WTC11 (cell line): ENCODE measurements at regions not wholly inside any gene's neighbourhood (a gene's known extent, or its start where the extent isn't known, plus 50 kb on each side); places are given as distances from the start of the nearest gene placed in this dataset.

ENCODE experiments used
- ATAC-seq: fragments of 200-7000 bp; cut with Tn5 transposase; 2 replicates; pipeline ENCODE4 v1.10.0; 2021; ENCODE audit warnings: mild to moderate bottlenecking, moderate library complexity
- CTCF ChIA-PET: fragments of 300-600 bp; sonication (Branson Sonifier 250); formaldehyde crosslinking; loops from one replicate; lab custom pipeline; 2021; ENCODE audit warnings: antibody characterized with exemption; lab: Charles Lee
- POLR2A ChIA-PET: fragments of 350-600 bp; sonication (Branson Sonifier 250); formaldehyde crosslinking; loops from one replicate; lab custom pipeline; 2021; ENCODE audit warnings: antibody characterized with exemption; lab: Charles Lee
- DNase-seq: peaks from one replicate; pipeline ENCODE4 v3.0.0; 2021; ENCODE audit warnings: low spot score
- H3K27ac Mint-ChIP-seq: 2 replicates; pipeline ENCODE4 v1.8.0; 2021; ENCODE audit warnings: mixed read lengths
- H3K27me3 Mint-ChIP-seq: 2 replicates; pipeline ENCODE4 v1.8.0; 2021; ENCODE audit warnings: low read depth, mild to moderate bottlenecking, moderate library complexity, mixed read lengths
- H3K36me3 Mint-ChIP-seq: 2 replicates; pipeline ENCODE4 v1.8.0; 2021; ENCODE audit warnings: mixed read lengths
- H3K4me1 Mint-ChIP-seq: 2 replicates; pipeline ENCODE4 v1.8.0; 2022; ENCODE audit warnings: mixed read lengths
- H3K4me3 Mint-ChIP-seq: 2 replicates; pipeline ENCODE4 v1.8.0; 2021; ENCODE audit warnings: mild to moderate bottlenecking, moderate library complexity, mixed read lengths
- H3K9me3 Mint-ChIP-seq: 2 replicates; pipeline ENCODE4 v1.8.0; 2021; ENCODE audit warnings: mixed read lengths
- CREB1 ChIP-seq: sonication (generic); formaldehyde crosslinking; IDR thresholded peaks from 2 replicates; pipeline ENCODE4 v1.8.0; 2023; ENCODE audit warnings: mild to moderate bottlenecking, missing genetic modification reagents
- FOXJ3 ChIP-seq: sonication (generic); formaldehyde crosslinking; IDR thresholded peaks from 2 replicates; pipeline ENCODE4 v1.9.0; 2021; ENCODE audit warnings: missing genetic modification reagents, mild to moderate bottlenecking, borderline replicate concordance
- GRHL2 ChIP-seq: fragments of 250-450 bp; sonication (Bioruptor Pico); IDR thresholded peaks from 2 replicates; pipeline ENCODE4 v1.8.0; 2022; ENCODE audit warnings: mild to moderate bottlenecking, moderate library complexity; ENCODE audit not compliant: insufficient replicate concordance, severe bottlenecking
- JUN ChIP-seq: sonication (generic); formaldehyde crosslinking; IDR thresholded peaks from 2 replicates; pipeline ENCODE4 v1.8.0; 2023; ENCODE audit warnings: mild to moderate bottlenecking, missing genetic modification reagents
- MLX ChIP-seq: sonication (generic); formaldehyde crosslinking; IDR thresholded peaks from 2 replicates; pipeline ENCODE4 v1.8.1; 2023; ENCODE audit warnings: mild to moderate bottlenecking, missing genetic modification reagents, moderate library complexity
- OVOL2 ChIP-seq: fragments of 250-450 bp; sonication (Bioruptor Pico); IDR thresholded peaks from 2 replicates; pipeline ENCODE4 v1.9.0; 2021; ENCODE audit warnings: mild to moderate bottlenecking, borderline replicate concordance
- SMAD4 ChIP-seq: sonication (generic); formaldehyde crosslinking; IDR thresholded peaks from 2 replicates; pipeline ENCODE4 v1.8.0; 2022; ENCODE audit warnings: mild to moderate bottlenecking, missing genetic modification reagents
- SP1 ChIP-seq: sonication (generic); formaldehyde crosslinking; conservative IDR thresholded peaks from 2 replicates; pipeline ENCODE4 v1.8.1; 2022; ENCODE audit warnings: missing genetic modification reagents
- STAT6 ChIP-seq: sonication (generic); formaldehyde crosslinking; conservative IDR thresholded peaks from 2 replicates; pipeline ENCODE4 v1.8.1; 2023; ENCODE audit warnings: mild to moderate bottlenecking, low read depth, missing genetic modification reagents, moderate library complexity
- ZNF121 ChIP-seq: sonication (generic); formaldehyde crosslinking; IDR thresholded peaks from 2 replicates; pipeline ENCODE4 v1.8.0; 2023; ENCODE audit warnings: missing genetic modification reagents
- TF ChIP-seq, protein P1 (sequence below): fragments of 250-450 bp; sonication (Bioruptor Pico); IDR thresholded peaks from 2 replicates; pipeline ENCODE4 v1.9.0; 2021; ENCODE audit warnings: mild to moderate bottlenecking, borderline replicate concordance
- TF ChIP-seq, protein P2 (sequence below): sonication (generic); formaldehyde crosslinking; IDR thresholded peaks from 2 replicates; pipeline ENCODE4 v1.8.1; 2023; ENCODE audit warnings: mild to moderate bottlenecking, moderate library complexity, missing genetic modification reagents
- TF ChIP-seq, protein P3 (sequence below): sonication (generic); formaldehyde crosslinking; IDR thresholded peaks from 2 replicates; pipeline ENCODE4 v1.8.0; 2022; ENCODE audit warnings: mild to moderate bottlenecking, missing genetic modification reagents
- TF ChIP-seq, protein P4 (sequence below): fragments of 250-450 bp; sonication (Bioruptor Pico); IDR thresholded peaks from 2 replicates; pipeline ENCODE4 v1.9.0; 2021; ENCODE audit warnings: moderate library complexity, mild to moderate bottlenecking, inconsistent platforms, borderline replicate concordance
- TF ChIP-seq, protein P5 (sequence below): fragments of 250-450 bp; sonication (Bioruptor Pico); IDR thresholded peaks from 2 replicates; pipeline ENCODE4 v1.9.0; 2021; ENCODE audit warnings: mild to moderate bottlenecking

- Mint-ChIP-seq H3K9me3 (peaks cover 3% of the 10 kb centered on the region; the same call in 1 of the 2 replicates), H3K4me1 (no peaks in the 10 kb centered on the region)
- TF ChIP-seq SP1 = no peak
- no peak for TF ChIP-seq SMAD4 (CRISPR knock-in tag)
- no peak for TF ChIP-seq ZNF121 (CRISPR knock-in tag)
- TF ChIP-seq, protein P1, sequence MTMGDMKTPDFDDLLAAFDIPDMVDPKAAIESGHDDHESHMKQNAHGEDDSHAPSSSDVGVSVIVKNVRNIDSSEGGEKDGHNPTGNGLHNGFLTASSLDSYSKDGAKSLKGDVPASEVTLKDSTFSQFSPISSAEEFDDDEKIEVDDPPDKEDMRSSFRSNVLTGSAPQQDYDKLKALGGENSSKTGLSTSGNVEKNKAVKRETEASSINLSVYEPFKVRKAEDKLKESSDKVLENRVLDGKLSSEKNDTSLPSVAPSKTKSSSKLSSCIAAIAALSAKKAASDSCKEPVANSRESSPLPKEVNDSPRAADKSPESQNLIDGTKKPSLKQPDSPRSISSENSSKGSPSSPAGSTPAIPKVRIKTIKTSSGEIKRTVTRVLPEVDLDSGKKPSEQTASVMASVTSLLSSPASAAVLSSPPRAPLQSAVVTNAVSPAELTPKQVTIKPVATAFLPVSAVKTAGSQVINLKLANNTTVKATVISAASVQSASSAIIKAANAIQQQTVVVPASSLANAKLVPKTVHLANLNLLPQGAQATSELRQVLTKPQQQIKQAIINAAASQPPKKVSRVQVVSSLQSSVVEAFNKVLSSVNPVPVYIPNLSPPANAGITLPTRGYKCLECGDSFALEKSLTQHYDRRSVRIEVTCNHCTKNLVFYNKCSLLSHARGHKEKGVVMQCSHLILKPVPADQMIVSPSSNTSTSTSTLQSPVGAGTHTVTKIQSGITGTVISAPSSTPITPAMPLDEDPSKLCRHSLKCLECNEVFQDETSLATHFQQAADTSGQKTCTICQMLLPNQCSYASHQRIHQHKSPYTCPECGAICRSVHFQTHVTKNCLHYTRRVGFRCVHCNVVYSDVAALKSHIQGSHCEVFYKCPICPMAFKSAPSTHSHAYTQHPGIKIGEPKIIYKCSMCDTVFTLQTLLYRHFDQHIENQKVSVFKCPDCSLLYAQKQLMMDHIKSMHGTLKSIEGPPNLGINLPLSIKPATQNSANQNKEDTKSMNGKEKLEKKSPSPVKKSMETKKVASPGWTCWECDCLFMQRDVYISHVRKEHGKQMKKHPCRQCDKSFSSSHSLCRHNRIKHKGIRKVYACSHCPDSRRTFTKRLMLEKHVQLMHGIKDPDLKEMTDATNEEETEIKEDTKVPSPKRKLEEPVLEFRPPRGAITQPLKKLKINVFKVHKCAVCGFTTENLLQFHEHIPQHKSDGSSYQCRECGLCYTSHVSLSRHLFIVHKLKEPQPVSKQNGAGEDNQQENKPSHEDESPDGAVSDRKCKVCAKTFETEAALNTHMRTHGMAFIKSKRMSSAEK (CRISPR knock-in tag) = no peak
- no peak for TF ChIP-seq MLX
- TF ChIP-seq FOXJ3 = no peak
- no peak for TF ChIP-seq JUN (CRISPR knock-in tag)
- TF ChIP-seq STAT6 (CRISPR knock-in tag) = no peak
- TF ChIP-seq, protein P2, sequence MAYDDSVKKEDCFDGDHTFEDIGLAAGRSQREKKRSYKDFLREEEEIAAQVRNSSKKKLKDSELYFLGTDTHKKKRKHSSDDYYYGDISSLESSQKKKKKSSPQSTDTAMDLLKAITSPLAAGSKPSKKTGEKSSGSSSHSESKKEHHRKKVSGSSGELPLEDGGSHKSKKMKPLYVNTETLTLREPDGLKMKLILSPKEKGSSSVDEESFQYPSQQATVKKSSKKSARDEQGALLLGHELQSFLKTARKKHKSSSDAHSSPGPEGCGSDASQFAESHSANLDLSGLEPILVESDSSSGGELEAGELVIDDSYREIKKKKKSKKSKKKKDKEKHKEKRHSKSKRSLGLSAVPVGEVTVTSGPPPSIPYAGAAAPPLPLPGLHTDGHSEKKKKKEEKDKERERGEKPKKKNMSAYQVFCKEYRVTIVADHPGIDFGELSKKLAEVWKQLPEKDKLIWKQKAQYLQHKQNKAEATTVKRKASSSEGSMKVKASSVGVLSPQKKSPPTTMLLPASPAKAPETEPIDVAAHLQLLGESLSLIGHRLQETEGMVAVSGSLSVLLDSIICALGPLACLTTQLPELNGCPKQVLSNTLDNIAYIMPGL (CRISPR knock-in tag) = no peak
- TF ChIP-seq, protein P3, sequence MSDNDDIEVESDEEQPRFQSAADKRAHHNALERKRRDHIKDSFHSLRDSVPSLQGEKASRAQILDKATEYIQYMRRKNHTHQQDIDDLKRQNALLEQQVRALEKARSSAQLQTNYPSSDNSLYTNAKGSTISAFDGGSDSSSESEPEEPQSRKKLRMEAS = no peak
- TF ChIP-seq OVOL2 = no peak
- no peak for TF ChIP-seq GRHL2 (CRISPR knock-in tag)
- TF ChIP-seq, protein P4, sequence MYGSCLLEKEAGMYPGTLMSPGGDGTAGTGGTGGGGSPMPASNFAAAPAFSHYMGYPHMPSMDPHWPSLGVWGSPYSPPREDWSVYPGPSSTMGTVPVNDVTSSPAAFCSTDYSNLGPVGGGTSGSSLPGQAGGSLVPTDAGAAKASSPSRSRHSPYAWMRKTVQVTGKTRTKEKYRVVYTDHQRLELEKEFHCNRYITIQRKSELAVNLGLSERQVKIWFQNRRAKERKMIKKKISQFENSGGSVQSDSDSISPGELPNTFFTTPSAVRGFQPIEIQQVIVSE (CRISPR knock-in tag) = no peak
- TF ChIP-seq, protein P5, sequence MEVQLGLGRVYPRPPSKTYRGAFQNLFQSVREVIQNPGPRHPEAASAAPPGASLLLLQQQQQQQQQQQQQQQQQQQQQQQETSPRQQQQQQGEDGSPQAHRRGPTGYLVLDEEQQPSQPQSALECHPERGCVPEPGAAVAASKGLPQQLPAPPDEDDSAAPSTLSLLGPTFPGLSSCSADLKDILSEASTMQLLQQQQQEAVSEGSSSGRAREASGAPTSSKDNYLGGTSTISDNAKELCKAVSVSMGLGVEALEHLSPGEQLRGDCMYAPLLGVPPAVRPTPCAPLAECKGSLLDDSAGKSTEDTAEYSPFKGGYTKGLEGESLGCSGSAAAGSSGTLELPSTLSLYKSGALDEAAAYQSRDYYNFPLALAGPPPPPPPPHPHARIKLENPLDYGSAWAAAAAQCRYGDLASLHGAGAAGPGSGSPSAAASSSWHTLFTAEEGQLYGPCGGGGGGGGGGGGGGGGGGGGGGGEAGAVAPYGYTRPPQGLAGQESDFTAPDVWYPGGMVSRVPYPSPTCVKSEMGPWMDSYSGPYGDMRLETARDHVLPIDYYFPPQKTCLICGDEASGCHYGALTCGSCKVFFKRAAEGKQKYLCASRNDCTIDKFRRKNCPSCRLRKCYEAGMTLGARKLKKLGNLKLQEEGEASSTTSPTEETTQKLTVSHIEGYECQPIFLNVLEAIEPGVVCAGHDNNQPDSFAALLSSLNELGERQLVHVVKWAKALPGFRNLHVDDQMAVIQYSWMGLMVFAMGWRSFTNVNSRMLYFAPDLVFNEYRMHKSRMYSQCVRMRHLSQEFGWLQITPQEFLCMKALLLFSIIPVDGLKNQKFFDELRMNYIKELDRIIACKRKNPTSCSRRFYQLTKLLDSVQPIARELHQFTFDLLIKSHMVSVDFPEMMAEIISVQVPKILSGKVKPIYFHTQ (CRISPR knock-in tag) = no peak
- no peak for TF ChIP-seq CREB1 (CRISPR knock-in tag)
- TF ChIP-seq, all 79 proteins: peak for 0
- ATAC-seq (no peak), DNase-seq (no peak)
- Mint-ChIP-seq H3K4me3 (no peak overlapping the region), H3K27me3 (no peaks in the 10 kb centered on the region), H3K27ac (no peak overlapping the region), H3K36me3 (no peaks in the 10 kb centered on the region)
- ChIA-PET POLR2A (no interaction called here), CTCF (no interaction called here)
Measured at GRCh38 chr9:29928072-29928471, 2354.8 kb upstream of the C9orf72 start.
